GM19238 (cell line): ENCODE measurements at regions not wholly inside any gene's neighbourhood (a gene's known extent, or its start where the extent isn't known, plus 50 kb on each side); places are given as distances from the start of the nearest gene placed in this dataset.

Experiments
- DNase-seq: peaks from one replicate; pipeline ENCODE4 v3.0.0; 2011; ENCODE audit warnings: low spot score; ENCODE audit not compliant: insufficient read length

DNA sequence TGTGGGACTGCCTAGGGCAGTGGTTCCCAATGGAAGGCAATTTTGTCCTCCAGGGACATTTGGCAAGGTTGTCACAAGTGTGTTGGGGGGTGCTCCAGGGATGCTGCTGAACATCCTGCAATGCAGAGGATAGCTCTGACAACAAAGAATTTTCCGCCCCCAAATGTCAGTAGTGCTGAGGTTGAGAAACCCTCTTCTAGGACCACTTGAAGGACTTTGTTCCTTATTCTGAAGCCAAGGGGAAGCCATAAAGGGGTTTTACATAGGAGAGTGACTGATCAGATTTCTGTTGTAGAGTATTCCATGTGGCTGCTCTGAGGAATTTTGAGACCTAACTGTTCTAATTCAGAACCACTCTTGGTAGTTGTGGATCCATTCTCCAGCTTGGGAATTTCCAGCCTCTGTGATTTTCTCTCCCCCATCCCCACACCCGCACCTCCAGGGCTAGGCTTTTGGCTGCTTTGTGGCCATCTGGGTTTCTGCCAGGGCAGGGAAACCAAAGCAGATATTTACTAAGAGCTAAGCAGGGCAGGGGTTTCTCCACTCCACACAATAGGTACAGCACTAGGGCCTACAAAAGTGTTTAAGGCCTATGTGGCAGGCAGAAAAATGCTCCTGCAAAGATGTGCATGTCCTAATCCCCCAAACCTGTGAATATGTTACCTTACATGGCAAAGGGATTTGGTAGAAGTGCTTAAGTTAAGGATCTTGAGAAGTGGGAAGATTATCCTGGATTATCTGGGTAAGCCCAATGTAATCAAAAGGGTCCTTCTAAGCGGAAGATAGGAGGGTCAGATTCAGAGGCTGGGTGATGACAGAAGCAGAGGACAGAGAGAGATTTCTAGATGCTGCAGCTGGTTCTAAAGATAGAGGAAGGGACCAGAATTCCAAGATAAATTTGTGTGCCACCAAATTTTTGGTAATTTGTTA, 135.4 kb downstream of the TMEM17 start:
- no peak for DNase-seq

DNA sequence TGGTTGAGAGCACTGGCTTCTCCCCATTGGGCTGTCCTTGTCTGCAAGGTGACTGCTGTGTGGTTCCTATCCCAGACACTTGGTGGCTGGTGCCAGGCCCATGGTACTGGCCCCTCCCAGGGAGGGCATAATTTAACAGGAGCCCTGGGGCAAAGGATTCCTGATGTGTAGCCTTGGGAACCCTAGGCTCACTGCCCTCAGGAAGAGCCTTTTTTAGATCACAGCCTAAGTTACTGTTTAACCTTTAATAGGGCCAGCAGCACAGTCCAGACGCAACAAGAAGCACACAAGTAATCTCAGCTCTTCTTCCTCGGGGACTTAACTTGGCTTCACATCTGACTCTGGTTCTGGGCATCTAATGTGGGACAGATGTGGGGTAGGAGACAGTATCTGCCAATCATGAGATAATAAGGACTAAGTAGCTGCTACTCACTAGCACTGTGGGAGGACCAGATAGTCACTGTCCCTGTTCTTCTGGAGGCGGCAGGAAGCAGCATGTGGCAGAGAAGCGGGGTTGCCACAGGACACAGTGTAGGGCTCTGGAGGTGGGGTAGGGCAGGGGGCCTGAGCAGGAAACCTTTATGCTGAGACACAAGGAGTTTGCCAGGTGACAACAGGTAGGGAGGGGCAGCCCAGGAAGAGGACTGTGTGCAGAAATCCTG, 136.3 kb downstream of the TMEM17 start:
- no peak for DNase-seq

DNA sequence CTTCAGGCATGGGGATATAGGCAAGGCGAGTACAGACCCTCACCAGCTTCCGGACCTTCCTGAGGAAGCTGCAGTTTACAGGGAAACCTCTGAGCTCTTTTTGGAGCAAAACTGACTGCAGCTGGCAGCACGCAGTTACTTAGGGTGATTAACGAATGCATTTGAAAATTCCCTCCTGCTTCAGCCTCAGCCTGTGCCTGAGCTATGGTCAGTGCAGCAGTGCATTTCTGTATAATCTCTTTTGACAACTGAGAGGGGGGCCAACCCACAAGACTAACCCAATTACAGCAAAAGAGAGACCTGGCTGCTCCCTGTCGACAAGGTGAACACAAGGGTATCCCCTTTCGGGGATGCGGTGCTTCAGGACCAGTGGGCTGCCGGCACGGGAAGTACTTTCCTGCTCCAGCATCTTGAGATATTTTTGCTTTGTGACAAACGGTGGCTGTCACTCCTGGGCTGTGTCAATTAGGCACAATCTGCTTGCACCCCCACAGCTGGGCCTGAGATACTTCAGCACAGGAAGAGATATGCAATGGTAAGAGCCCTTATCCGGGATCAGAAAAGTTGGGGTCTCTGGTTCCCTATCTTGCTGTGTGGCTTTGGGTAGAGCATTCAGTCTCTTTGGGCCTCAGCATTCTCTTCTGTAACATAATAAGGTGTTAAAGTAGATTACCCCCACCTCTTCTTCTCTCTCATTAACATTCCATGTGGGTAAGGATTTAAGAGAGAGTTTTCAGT, 141.0 kb downstream of the TMEM17 start:
- DNase-seq: no peak

DNA sequence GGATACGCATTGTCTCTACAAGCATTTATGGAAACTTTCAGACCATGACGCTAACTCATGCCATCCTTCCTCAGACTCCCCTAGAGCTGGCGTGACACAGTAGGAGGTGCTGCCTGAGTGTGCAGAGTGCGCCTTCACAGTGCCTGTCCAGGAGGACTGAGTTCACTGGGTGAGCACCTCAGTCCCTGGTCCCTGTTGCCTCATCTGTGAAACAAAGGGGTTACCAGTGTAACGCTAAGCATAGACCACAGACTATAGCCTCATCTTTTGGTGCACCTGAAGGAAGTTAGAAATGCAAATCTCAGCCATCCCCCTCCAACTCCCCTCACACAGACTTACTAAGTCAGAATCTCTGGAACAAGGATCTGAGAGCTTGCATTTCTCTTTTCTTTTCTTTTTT, 142.8 kb downstream of the TMEM17 start:
- no peak for DNase-seq

DNA sequence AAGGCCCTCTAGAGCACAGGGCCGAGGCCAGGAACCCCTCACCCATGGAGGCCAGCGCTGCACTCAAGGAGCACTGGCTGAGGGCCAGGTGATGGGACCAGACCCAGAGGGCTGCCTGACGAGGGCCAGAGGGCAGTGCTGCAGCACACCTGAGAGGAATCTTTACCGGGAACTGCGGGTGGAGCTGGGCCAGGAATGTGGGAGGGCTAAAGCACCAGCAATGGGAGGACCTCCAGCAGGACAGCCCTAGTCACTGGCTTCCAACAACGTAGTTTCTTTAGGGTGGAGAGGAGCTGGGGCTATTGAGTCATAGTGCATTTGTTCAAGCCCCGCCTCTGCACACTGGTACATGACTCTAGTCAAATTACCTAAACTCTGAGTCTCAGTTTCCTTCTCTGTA, 143.4 kb downstream of the TMEM17 start:
- no peak for DNase-seq

DNA sequence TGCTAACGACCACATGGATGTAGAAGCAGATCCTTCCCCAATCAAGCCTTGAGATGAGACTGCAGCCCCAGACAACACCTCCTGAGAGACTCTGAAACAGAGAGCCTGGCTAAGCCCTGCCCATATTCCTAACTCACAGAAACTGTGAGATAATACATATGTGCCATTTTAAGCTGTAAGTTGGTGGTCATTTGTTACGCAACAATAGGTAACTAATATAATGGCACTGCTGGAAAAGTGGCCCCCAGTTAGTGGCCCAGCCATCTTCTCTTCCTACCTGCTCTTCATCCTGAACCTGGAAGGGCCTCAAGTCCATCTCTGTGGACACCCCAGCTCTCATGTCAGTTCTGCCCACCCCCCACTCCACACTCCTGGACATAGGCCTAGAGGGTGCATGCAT, 144.0 kb downstream of the TMEM17 start:
- DNase-seq: no peak

DNA sequence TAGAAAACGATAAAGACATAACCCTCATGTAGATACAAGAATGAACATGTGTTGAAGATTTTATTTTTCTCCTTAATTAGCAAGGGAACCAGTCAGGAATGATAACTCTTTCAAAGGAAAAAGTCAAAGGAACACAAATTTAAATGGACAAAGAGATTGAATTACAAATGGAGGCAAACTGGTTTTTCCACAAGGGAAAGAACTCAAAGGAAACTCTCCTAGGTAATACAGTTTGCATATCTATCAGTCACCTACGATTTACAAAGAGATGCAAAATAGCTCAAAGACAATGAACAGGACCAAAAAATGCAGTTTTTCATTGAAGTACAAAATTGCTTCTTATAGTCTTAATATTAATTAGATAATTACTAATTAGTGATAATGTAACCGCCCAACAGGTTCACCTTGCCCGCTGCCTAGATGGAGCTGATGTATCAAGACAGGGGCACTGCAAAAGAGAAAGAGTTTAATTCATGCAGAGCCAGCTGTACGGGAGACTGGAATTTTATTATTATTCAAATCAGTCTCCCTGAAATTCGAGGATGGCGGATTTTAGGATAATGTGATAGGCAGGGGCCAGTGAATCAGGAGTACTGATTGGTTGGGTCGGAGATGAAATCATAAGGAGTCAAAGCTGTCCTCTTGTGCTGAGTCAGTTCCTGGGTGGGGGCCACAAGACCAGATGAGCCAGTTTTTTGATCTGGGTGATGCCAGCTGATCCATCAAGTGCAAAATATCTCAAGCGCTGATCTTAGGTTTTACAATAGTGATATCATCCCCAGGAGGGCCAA, 151.0 kb downstream of the TMEM17 start:
- DNase-seq: no peak

DNA sequence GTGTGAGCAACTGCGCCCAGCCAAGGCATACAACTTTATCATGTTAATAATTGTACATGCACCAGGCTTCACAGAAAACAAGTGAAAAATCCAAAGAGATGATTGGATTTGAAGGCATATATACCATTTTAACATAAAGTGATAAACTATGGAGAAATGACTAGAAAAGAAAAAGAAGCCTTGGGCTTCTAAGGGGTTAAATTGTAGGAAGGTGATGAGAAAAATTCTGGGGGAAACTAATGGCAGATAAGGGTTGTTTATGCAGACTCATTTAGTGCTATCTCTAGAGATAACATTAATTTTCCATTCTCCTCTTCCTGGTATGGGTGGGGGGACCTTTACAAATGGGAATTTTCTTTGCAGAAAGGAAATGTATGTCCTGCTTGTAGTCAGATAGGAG, 154.0 kb downstream of the TMEM17 start:
- no peak for DNase-seq

DNA sequence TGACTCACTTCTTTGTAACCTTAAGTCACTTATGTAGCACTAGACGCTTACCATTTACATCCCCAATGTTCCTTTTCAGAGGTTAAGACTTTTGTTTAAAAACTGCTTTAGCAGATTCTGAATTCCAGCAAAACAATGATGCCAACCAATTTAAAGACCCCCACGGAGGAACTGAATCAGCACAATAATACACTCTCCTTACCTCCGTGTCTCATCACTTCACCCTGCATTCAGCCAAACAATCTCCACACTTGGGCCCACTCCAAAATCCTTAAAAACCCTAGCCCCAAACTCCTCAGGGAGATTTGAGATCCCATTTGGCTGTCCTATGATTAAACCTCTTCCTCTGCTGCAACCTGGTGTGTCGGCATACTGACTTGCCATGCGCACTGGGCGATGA, 153.9 kb downstream of the B3GNT2 start:
- no peak for DNase-seq

DNA sequence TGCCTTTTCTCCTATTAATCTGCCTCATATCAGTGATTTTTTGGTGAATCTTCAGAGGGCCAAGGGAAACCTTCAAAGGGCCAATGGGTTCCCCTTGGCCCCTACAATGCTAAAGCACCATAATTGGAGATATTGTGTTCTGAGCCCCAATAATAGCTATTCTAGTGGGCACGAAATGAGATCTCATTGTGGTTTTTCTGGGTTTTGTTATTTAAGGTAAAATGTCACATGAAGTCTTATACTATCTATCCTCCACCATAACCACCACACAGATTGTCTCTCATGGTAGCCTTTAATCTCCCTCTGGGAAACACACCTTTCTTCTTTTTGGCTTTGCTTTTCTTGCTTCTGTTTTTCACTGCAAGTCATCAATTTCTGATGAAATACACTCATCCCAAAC, 152.8 kb downstream of the B3GNT2 start:
- DNase-seq: no peak

DNA sequence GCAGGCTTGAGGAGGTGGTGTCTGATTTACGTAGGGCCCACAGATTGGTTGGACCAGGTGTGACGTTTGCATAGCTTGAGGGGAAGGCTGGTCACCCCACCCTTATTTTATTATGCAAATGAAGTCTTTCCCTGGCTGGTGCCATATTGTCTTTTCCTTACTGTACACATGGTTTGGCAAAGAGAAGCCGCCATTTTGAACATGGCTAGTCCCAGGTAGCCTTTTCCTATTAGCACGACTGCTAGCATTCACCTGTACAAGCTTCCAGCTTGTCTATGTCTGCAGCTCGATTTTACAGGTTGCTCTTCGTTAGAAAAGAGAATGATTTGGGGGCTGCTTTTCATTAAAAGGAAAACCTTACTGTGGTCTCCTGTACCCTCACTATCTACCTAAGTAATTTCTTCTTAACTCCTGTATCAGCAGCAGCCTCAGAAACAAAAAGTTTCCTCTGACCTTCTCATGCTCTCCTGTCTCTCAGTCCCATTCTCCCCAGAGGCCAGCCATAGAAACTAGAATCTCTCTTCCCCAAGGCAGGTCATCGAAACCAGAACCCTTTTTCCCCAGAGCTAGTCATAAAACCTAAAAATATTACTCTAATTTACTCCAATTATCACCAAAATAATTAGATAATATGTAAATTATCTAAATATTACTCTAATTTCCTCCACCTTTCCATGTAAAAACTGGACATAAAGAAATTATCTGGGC, 151.8 kb downstream of the B3GNT2 start:
- no peak for DNase-seq

DNA sequence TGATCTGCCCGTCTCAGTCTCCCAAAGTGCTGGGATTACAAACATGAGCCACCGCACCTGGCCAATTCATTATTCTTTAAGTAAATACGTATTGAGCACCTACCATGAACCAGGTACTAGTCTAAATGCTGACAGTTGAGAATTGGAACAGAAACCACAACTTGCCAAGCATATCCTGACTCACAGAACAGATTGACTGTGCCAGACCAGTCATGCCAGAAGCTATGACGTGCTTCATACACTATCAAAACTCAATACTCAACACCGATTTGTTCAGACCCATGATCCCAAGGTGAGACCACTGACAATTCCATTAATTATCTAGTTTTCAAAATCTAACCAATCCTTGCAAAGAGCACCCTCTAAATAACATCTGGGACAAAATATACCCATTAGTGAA, 148.6 kb downstream of the B3GNT2 start:
- no peak for DNase-seq

DNA sequence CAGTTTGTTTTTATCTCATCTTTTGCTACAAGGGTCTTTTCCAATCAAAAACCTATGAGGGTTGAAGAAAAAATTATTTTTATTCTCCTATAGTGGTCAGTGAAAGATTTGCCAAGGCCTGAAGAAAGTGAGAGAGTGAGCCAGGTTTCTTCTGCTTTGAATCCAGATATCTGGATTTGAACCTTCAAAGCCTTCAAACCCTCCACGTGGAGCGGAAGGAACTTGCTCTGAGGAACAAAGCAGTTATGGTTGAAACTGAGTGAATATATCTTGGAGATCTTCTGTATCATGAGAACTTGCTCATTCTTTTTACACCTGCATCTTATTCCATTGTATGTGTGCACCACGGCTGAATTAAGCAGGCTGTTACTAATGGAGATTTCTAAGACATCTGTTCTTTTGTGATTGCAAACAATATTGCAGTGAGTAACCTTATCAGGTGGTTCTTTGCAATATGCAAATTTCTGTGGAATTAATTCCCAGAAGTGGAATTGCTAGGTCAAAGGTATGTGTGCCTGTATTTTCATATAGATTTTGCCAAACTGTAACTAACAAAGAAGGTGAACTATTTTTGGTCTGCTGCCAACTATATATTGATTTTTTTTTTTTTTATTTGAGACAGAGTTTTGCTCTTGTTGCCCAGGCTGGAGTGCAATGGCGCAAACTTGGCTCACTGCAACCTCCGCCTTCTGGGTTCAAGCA, 147.9 kb downstream of the B3GNT2 start:
- no peak for DNase-seq

DNA sequence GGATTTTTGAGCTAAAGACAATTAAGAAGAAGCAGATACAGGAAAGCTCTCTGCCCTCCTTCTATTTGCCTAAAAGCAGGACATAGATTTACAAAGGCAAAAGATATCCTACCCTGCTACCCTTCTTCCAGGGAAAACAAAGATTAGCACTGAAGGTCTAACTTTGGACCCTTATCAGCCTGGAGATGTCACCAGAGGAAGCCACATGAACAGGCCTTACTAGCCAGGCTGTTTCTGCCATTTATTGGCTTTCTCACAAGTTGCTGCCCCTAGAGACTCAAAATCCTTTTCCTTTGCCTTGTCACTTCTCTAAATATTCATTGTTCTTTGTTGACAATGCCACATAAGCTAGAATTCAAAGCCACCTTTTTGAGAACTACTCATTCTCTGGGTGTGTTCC, 147.3 kb downstream of the B3GNT2 start:
- no peak for DNase-seq

DNA sequence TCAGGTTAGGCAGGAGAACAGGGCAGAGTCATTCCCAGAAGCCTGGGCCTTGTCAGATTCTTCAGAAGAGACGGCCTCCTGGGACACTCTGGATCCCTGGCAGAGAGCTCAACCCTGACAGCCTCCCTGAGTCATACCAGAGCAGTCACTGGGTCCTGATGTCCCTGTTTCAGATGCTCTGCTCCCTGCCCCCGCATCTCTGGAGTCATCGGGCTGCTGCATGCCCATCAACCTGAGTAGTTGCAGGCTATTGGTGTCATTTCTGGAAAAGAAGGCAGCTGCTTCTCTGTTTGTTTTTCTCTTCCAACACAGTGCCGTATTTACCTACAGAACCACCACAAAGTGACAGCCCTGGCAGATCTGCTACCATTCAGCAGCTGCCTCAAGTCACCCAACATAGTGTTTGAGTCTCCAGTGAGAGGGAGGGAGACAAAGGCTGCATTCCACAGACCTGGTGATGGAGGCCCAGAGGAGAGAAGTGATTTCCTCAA, 145.1 kb downstream of the B3GNT2 start:
- no peak for DNase-seq

DNA sequence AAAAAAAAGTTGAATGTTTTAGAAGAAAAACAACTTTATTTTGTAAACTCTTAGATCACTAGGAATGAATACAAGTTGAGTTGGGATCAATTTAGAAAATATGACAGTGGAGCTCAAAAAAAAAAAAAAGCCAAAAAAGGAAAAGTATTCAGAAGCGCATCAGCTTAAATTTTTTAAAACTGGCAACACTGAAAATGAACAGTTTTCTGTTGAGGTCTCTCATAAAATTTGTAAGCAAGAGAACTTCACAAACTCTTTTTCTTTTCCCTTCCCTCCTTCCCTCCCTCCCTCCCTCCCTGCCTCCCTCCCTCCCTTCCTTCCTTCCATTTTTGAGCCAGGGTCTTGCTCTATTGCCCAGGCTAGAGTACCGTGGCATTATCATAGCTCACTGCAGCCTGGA, 143.9 kb downstream of the B3GNT2 start:
- DNase-seq: no peak

DNA sequence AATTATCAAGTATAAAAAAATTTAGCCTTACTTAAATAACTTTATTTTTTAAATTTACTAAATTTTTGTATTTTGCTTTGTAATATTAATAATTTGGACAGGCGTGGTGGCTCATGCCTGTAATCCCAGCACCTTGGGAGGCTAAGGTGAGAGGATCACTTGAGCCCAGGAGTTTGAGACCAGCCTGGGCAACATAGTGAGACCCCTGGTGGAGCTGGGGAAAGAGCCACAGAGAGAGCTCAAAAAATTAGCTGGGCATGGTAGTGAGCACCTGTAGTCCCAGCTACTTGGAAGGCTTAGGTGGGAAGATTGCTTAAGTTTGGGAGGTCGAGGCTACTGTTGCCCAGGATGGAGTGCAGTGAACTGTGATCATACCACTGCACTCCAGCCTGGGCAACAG, 143.5 kb downstream of the B3GNT2 start:
- DNase-seq: no peak

DNA sequence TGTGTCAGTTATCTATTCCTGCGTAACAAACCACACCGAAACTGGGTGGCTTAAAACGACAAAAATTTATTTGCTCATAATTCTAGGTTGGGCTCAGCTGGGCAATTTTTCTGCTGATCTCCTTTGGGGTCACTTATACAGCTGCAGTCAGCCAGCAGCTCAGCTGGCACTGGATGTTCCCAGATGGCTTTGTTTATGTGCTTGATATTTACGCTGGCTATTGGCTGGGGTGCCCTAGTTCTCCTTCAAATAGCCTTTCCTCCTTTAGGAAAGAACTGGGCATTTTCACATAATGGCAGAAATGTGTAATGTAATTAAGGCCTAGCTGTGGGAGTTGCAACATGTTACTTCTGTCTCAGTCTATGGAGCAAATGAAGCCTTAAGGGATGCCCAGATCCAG, 142.2 kb downstream of the B3GNT2 start:
- DNase-seq: no peak

DNA sequence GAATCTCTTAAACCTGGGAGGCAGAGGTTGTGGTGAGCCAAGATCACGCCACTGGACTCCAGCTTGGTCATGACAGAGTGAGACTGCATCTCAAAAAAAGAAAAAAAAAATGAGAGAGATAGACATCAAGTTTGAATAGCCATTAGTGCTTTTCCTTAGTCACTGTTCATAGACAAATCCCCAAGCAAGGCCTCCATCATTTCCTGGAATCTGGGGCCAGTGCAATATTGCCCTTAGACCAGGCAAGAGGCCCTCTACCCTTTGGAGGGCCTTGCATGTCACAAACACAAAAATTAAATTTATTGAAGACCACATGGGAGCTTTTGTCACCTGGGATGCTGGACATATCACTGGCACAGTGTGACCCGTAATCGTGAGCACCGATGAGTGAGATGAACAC, 141.5 kb downstream of the B3GNT2 start:
- no peak for DNase-seq

DNA sequence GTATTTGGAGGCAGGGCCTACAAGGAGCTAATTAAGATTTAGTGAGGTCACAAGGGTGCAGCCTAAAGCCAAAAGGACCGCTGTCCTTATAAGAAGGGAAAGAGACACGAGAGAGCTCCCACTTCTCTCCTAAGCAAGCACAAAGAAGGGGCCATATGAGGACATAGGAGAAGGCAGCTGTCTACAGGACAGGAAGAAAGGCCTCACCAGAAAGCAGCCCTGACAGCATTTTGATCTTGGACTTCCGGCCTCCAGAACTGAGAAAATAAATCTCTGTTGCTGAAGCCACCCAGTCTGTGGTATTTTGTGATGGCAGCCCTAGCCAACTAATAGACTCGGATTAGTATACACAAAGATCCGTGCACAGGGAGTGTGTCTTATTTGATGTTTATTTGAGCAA, 139.7 kb downstream of the B3GNT2 start:
- DNase-seq: no peak
